A549 (cell line): ENCODE measurements at regions not wholly inside any gene's neighbourhood (a gene's known extent, or its start where the extent isn't known, plus 50 kb on each side); places are given as distances from the start of the nearest gene placed in this dataset.
"Not testable (repeated sequence)": the region's sequence is repeated elsewhere in the genome, so short reads cannot be mapped to it uniquely, and the experiment has no call there.

Source experiments
- MAZ ChIP-seq: fragments of 150-350 bp; IDR thresholded peaks from 2 replicates; pipeline ENCODE4 v1.6.1; 2014; ENCODE audit warnings: antibody characterized with exemption, low read depth, low read length, borderline replicate concordance
- NR3C1 ChIP-seq: fragments of >200 bp; sonication (Bioruptor Twin); formaldehyde crosslinking; IDR thresholded peaks from 3 replicates; pipeline ENCODE4 v1.6.1; 2017
- POLR2A ChIP-seq: IDR thresholded peaks from 2 replicates; pipeline ENCODE4 v1.6.1; 2012; ENCODE audit warnings: mild to moderate bottlenecking, low read length
- SREBF2 ChIP-seq: fragments of 450-650 bp; IDR thresholded peaks from 2 replicates; pipeline ENCODE4 v1.6.1; 2014; ENCODE audit warnings: mild to moderate bottlenecking, moderate library complexity
- ZNF302 ChIP-seq: fragments of 250-450 bp; sonication (Bioruptor Pico); IDR thresholded peaks from 2 replicates; pipeline ENCODE4 v1.9.0; 2021; ENCODE audit warnings: inconsistent platforms, mild to moderate bottlenecking, moderate library complexity
- TF ChIP-seq, protein P1 (sequence below): fragments of >200 bp; sonication (Bioruptor Twin); formaldehyde crosslinking; IDR thresholded peaks from 3 replicates; pipeline ENCODE4 v1.5.1; 2016
- TF ChIP-seq, protein P2 (sequence below): fragments of 200-600 bp; sonication (generic); IDR thresholded peaks from 2 replicates; pipeline ENCODE4 v1.6.1; 2016; ENCODE audit warnings: antibody characterized with exemption, mild to moderate bottlenecking, moderate library complexity
- TF ChIP-seq, protein P3 (sequence below): IDR thresholded peaks from 2 replicates; pipeline ENCODE4 v1.6.1; 2012

DNA sequence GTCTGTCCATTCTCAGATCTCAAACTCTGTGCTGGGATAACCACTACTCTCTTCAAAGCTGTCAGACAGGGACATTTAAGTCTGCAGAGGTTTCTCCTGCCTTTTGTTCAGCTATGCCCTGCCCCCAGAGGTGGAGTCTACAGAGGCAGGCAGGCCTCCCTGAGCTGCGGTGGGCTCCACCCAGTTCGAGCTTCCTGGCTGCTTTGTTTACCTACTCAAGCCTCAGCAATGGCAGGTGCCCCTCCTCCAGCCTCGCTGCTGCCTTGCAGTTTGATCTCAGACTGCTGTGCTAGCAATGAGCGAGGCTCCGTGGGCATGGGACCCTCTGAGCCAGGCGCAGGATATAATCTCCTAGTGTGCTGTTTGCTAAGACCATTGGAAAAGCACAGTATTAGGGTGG lies 53.1 kb upstream of the HUNK start:
- not testable (repeated sequence) for TF ChIP-seq NR3C1, POLR2A, MAZ, SREBF2, ZNF302
- TF ChIP-seq, protein P1, sequence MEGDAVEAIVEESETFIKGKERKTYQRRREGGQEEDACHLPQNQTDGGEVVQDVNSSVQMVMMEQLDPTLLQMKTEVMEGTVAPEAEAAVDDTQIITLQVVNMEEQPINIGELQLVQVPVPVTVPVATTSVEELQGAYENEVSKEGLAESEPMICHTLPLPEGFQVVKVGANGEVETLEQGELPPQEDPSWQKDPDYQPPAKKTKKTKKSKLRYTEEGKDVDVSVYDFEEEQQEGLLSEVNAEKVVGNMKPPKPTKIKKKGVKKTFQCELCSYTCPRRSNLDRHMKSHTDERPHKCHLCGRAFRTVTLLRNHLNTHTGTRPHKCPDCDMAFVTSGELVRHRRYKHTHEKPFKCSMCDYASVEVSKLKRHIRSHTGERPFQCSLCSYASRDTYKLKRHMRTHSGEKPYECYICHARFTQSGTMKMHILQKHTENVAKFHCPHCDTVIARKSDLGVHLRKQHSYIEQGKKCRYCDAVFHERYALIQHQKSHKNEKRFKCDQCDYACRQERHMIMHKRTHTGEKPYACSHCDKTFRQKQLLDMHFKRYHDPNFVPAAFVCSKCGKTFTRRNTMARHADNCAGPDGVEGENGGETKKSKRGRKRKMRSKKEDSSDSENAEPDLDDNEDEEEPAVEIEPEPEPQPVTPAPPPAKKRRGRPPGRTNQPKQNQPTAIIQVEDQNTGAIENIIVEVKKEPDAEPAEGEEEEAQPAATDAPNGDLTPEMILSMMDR, result not testable (repeated sequence)
- TF ChIP-seq, protein P2, sequence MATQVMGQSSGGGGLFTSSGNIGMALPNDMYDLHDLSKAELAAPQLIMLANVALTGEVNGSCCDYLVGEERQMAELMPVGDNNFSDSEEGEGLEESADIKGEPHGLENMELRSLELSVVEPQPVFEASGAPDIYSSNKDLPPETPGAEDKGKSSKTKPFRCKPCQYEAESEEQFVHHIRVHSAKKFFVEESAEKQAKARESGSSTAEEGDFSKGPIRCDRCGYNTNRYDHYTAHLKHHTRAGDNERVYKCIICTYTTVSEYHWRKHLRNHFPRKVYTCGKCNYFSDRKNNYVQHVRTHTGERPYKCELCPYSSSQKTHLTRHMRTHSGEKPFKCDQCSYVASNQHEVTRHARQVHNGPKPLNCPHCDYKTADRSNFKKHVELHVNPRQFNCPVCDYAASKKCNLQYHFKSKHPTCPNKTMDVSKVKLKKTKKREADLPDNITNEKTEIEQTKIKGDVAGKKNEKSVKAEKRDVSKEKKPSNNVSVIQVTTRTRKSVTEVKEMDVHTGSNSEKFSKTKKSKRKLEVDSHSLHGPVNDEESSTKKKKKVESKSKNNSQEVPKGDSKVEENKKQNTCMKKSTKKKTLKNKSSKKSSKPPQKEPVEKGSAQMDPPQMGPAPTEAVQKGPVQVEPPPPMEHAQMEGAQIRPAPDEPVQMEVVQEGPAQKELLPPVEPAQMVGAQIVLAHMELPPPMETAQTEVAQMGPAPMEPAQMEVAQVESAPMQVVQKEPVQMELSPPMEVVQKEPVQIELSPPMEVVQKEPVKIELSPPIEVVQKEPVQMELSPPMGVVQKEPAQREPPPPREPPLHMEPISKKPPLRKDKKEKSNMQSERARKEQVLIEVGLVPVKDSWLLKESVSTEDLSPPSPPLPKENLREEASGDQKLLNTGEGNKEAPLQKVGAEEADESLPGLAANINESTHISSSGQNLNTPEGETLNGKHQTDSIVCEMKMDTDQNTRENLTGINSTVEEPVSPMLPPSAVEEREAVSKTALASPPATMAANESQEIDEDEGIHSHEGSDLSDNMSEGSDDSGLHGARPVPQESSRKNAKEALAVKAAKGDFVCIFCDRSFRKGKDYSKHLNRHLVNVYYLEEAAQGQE, result not testable (repeated sequence)
- TF ChIP-seq, protein P3, sequence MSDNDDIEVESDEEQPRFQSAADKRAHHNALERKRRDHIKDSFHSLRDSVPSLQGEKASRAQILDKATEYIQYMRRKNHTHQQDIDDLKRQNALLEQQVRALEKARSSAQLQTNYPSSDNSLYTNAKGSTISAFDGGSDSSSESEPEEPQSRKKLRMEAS, result not testable (repeated sequence)
